ENCODE measurements at regions not wholly inside any gene's neighbourhood (a gene's known extent, or its start where the extent isn't known, plus 50 kb on each side); places are given as distances from the start of the nearest gene placed in this dataset.
A peak's percentile ranks its signal among the peaks of the same experiment; 100 is the strongest.

- intact Hi-C loops (cut with DNase I; ENCODE audit: low total_unique reads), result no loop called here
- TF ChIP-seq EP300 (IDR thresholded peaks at IDR 0.05), result no peak
- TF ChIP-seq POLR2A (IDR thresholded peaks at IDR 0.05), result no peak
- TF ChIP-seq POLR2AphosphoS5 (IDR thresholded peaks at IDR 0.05), result no peak
- no peak for TF ChIP-seq CTCF (IDR thresholded peaks at IDR 0.05)
- no peak overlapping the region for H3K4me3 ChIP-seq
- H3K27me3 ChIP-seq, result peaks cover 6 to 79% (median 20%) of the 10 kb centered on the region in 3 donors
- no peak for DNase-seq
- H3K36me3 ChIP-seq, result no peaks in the 10 kb centered on the region
- H3K27ac ChIP-seq, result no peak overlapping the region
- 64 to 83% (median 72%) methylated on average over 5 of the region's 5 CpGs for WGBS, 5 donors
- no peaks in the 10 kb centered on the region for H3K4me1 ChIP-seq
- H3K9me3 ChIP-seq, result no peaks in the 10 kb centered on the region
Observed at GRCh38 chr1:36597514-36597913, 114.8 kb upstream of the CSF3R start.

- Histone ChIP-seq H3K4me3 (no peak overlapping the region), H3K4me1 (no peaks in the 10 kb centered on the region), H3K36me3 (no peaks in the 10 kb centered on the region), H3K27ac (no peak overlapping the region), H3K27me3 (peaks cover 6 to 86% (median 28%) of the 10 kb centered on the region in 3 donors), H3K9me3 (no peaks in the 10 kb centered on the region)
- no peak for DNase-seq
- TF ChIP-seq POLR2A (IDR thresholded peaks at IDR 0.05), result no peak
- no peak for TF ChIP-seq CTCF (IDR thresholded peaks at IDR 0.05)
- TF ChIP-seq POLR2AphosphoS5 (IDR thresholded peaks at IDR 0.05), result no peak
- TF ChIP-seq EP300 (IDR thresholded peaks at IDR 0.05), result no peak
- WGBS, 5 donors, result 74 to 83% (median 79%) methylated on average over 11 of the region's 11 CpGs
- intact Hi-C loops (cut with DNase I; ENCODE audit: low total_unique reads), result no loop called here
Observed at GRCh38 chr1:36595921-36596320, 113.2 kb upstream of the CSF3R start.

GRCh38 chr1:36595349-36595748 is 112.6 kb upstream of the CSF3R start:
- DNase-seq, result no peak
- Histone ChIP-seq H3K27me3 (peaks cover 6 to 92% (median 33%) of the 10 kb centered on the region in 3 donors), H3K4me1 (no peaks in the 10 kb centered on the region), H3K27ac (no peak overlapping the region), H3K36me3 (no peaks in the 10 kb centered on the region), H3K4me3 (no peak overlapping the region), H3K9me3 (no peaks in the 10 kb centered on the region)
- 10 to 20% (median 16%) methylated on average over 10 to 11 of the region's 11 CpGs for WGBS, 5 donors
- intact Hi-C loops (cut with DNase I; ENCODE audit: low total_unique reads), result no loop called here
- TF ChIP-seq CTCF (IDR thresholded peaks at IDR 0.05) (no peak), EP300 (IDR thresholded peaks at IDR 0.05) (no peak), POLR2AphosphoS5 (IDR thresholded peaks at IDR 0.05) (no peak)

- no peaks in the 10 kb centered on the region for H3K36me3 ChIP-seq
Observed at GRCh38 chr1:36594023-36594422, 111.3 kb upstream of the CSF3R start.

More at GRCh38 chr1:36594023-36594422, 111.3 kb upstream of the CSF3R start:
- intact Hi-C loops (cut with DNase I; ENCODE audit: low total_unique reads), result no loop called here
- DNase-seq, result peak in 1 of 2 donors; percentile 26
- no peak for TF ChIP-seq CTCF (IDR thresholded peaks at IDR 0.05)
- TF ChIP-seq EP300 (IDR thresholded peaks at IDR 0.05), result no peak
- TF ChIP-seq POLR2AphosphoS5 (IDR thresholded peaks at IDR 0.05), result no peak
- no peak for TF ChIP-seq POLR2A (IDR thresholded peaks at IDR 0.05)
- no peaks in the 10 kb centered on the region for H3K4me1 ChIP-seq
- H3K27ac ChIP-seq, result no peak overlapping the region
- WGBS, 5 donors, result 39 to 66% (median 45%) methylated on average over 7 of the region's 7 CpGs
- peaks cover 6 to 97% (median 35%) of the 10 kb centered on the region in 3 donors for H3K27me3 ChIP-seq
- H3K4me3 ChIP-seq, result no peak overlapping the region
- H3K9me3 ChIP-seq, result no peaks in the 10 kb centered on the region
